ENCODE measurements at regions not wholly inside any gene's neighbourhood (a gene's known extent, or its start where the extent isn't known, plus 50 kb on each side); places are given as distances from the start of the nearest gene placed in this dataset.

GRCh38 chr10:108230478-108231170, 1066.1 kb upstream of the SORCS1 start:
- Histone ChIP-seq H4K20me1 (ENCODE audit: low read length) (no peaks in the 10 kb centered on the region), H3K4me2 (ENCODE audit: low read length) (no peak overlapping the region), H3K4me1 (ENCODE audit: insufficient read depth, low read length) (no peaks in the 10 kb centered on the region), H3K9ac (ENCODE audit: low read length) (no peak overlapping the region), H3K9me2 (replicated peaks; ENCODE audit: low read length) (no peaks in the 10 kb centered on the region), H3K36me3 (ENCODE audit: low read depth, low read length) (no peaks in the 10 kb centered on the region), H3K4me3 (ENCODE audit: low read length) (no peak overlapping the region), H3K9me3 (ENCODE audit: low read length) (no peaks in the 10 kb centered on the region), H2AFZ (ENCODE audit: low read length) (no peak overlapping the region), H3K27ac (ENCODE audit: low read length) (no peak overlapping the region), H3F3A (ENCODE audit: low read length, unreplicated experiment) (no peaks in the 10 kb centered on the region), H3K79me2 (ENCODE audit: low read length) (no peaks in the 10 kb centered on the region), H3K27me3 (ENCODE audit: low read length) (no peaks in the 10 kb centered on the region)
- ATAC-seq, result no peak
- ChIA-PET POLR2A (ENCODE audit: unreplicated experiment) (no interaction called here), CTCF (no interaction called here)
- intact Hi-C loops (cut with micrococcal nuclease), result no loop called here
- BruUV-seq (replicated peaks), result no TSS peak
- DNase-seq, result peak; percentile 41
- no peak for TF ChIP-seq EZH2phosphoT487 (IDR thresholded peaks at IDR 0.05; ENCODE audit: borderline replicate concordance, low read length)
- TF ChIP-seq EZH2 (IDR thresholded peaks at IDR 0.05; ENCODE audit: low read length, unreplicated experiment), result no peak
- no peak for TF ChIP-seq CTCF (conservative IDR thresholded peaks at IDR 0.05; ENCODE audit: low read depth, low read length)

- POLR2A ChIA-PET (ENCODE audit: unreplicated experiment), result interaction anchor here (0.5 kb wide), 1 partner anchor 17 kb away, joined by 4 read pairs; no protein-coding TSS in a partner anchor
- DNase-seq (no peak), ATAC-seq (no peak)
- no peaks in the 10 kb centered on the region for H3K9me2 ChIP-seq (replicated peaks; ENCODE audit: low read length)
- H2AFZ ChIP-seq (ENCODE audit: low read length), result no peak overlapping the region
- no peaks in the 10 kb centered on the region for H4K20me1 ChIP-seq (ENCODE audit: low read length)
- H3K79me2 ChIP-seq (ENCODE audit: low read length), result no peaks in the 10 kb centered on the region
- no peak overlapping the region for H3K4me2 ChIP-seq (ENCODE audit: low read length)
- TF ChIP-seq EZH2phosphoT487 (IDR thresholded peaks at IDR 0.05; ENCODE audit: borderline replicate concordance, low read length) (no peak), CTCF (conservative IDR thresholded peaks at IDR 0.05; ENCODE audit: low read depth, low read length) (no peak), EZH2 (IDR thresholded peaks at IDR 0.05; ENCODE audit: low read length, unreplicated experiment) (no peak)
- no TSS peak for BruUV-seq (replicated peaks)
- intact Hi-C loops (cut with micrococcal nuclease), result loop anchor here (10.0 kb wide), 2 partner anchors 336 to 654 kb away; no protein-coding TSS in a partner anchor
- no peaks in the 10 kb centered on the region for H3K36me3 ChIP-seq (ENCODE audit: low read depth, low read length)
- no peaks in the 10 kb centered on the region for H3K4me1 ChIP-seq (ENCODE audit: insufficient read depth, low read length)
- no peak overlapping the region for H3K9ac ChIP-seq (ENCODE audit: low read length)
- H3K9me3 ChIP-seq (ENCODE audit: low read length), result no peaks in the 10 kb centered on the region
- H3K4me3 ChIP-seq (ENCODE audit: low read length), result no peak overlapping the region
- H3F3A ChIP-seq (ENCODE audit: low read length, unreplicated experiment), result no peaks in the 10 kb centered on the region
- CTCF ChIA-PET, result no interaction called here
- no peak overlapping the region for H3K27ac ChIP-seq (ENCODE audit: low read length)
- H3K27me3 ChIP-seq (ENCODE audit: low read length), result no peaks in the 10 kb centered on the region
These were observed 1044.2 kb upstream of the SORCS1 start for GRCh38 chr10:108208732-108209131.

GRCh38 chr10:108208038-108208437, 1043.5 kb upstream of the SORCS1 start:
- ATAC-seq, result no peak
- no peak overlapping the region for H3K9ac ChIP-seq (ENCODE audit: low read length)
- no peak overlapping the region for H3K4me2 ChIP-seq (ENCODE audit: low read length)
- no peaks in the 10 kb centered on the region for H3K36me3 ChIP-seq (ENCODE audit: low read depth, low read length)
- DNase-seq, result no peak
- no peaks in the 10 kb centered on the region for H3K9me2 ChIP-seq (replicated peaks; ENCODE audit: low read length)
- H3F3A ChIP-seq (ENCODE audit: low read length, unreplicated experiment), result no peaks in the 10 kb centered on the region
- H3K79me2 ChIP-seq (ENCODE audit: low read length), result no peaks in the 10 kb centered on the region
- no peak overlapping the region for H2AFZ ChIP-seq (ENCODE audit: low read length)
- POLR2A ChIA-PET (ENCODE audit: unreplicated experiment), result no interaction called here
- H3K4me1 ChIP-seq (ENCODE audit: insufficient read depth, low read length), result no peaks in the 10 kb centered on the region
- H3K27me3 ChIP-seq (ENCODE audit: low read length), result no peaks in the 10 kb centered on the region
- CTCF ChIA-PET, result no interaction called here
- no peak for TF ChIP-seq EZH2phosphoT487 (IDR thresholded peaks at IDR 0.05; ENCODE audit: borderline replicate concordance, low read length)
- TF ChIP-seq CTCF (conservative IDR thresholded peaks at IDR 0.05; ENCODE audit: low read depth, low read length), result no peak
- no peak for TF ChIP-seq EZH2 (IDR thresholded peaks at IDR 0.05; ENCODE audit: low read length, unreplicated experiment)
- intact Hi-C loops (cut with micrococcal nuclease), result loop anchor here (10.0 kb wide), 2 partner anchors 337 to 653 kb away; no protein-coding TSS in a partner anchor
- H3K4me3 ChIP-seq (ENCODE audit: low read length), result no peak overlapping the region
- no peaks in the 10 kb centered on the region for H4K20me1 ChIP-seq (ENCODE audit: low read length)
- no TSS peak for BruUV-seq (replicated peaks)
- H3K9me3 ChIP-seq (ENCODE audit: low read length), result no peaks in the 10 kb centered on the region
- no peak overlapping the region for H3K27ac ChIP-seq (ENCODE audit: low read length)
